ENCODE measurements at regions not wholly inside any gene's neighbourhood (a gene's known extent, or its start where the extent isn't known, plus 50 kb on each side); places are given as distances from the start of the nearest gene placed in this dataset.

GRCh38 chrX:107396235-107396634 is 53.2 kb upstream of the FRMPD3 start:
- no peaks in the 10 kb centered on the region for H3K36me3 ChIP-seq (ENCODE audit: insufficient read depth, low read length)
- H4K20me1 ChIP-seq (ENCODE audit: insufficient read depth, low read length): no peaks in the 10 kb centered on the region
- TF ChIP-seq CTCF (conservative IDR thresholded peaks at IDR 0.05; ENCODE audit: low read length) (no peak), EZH2phosphoT487 (IDR thresholded peaks at IDR 0.05; ENCODE audit: borderline replicate concordance, low read depth, low read length) (no peak)
- no peak overlapping the region for H3K4me3 ChIP-seq (ENCODE audit: low read depth, low read length, poor library complexity, severe bottlenecking)
- no peaks in the 10 kb centered on the region for H3K79me2 ChIP-seq (ENCODE audit: insufficient read depth, low read depth, low read length)
- intact Hi-C loops (cut with micrococcal nuclease; ENCODE audit: unreplicated experiment): no loop called here
- no peaks in the 10 kb centered on the region for H3K9me2 ChIP-seq (ENCODE audit: insufficient read depth, low read length)
- POLR2A ChIA-PET: no interaction called here
- H3K27ac ChIP-seq (ENCODE audit: low read depth, low read length, poor library complexity, severe bottlenecking): no peak overlapping the region
- no TSS peak for BruUV-seq (replicated peaks)
- H3K4me1 ChIP-seq (ENCODE audit: insufficient read depth, low read length, poor library complexity, severe bottlenecking): peaks cover 8% of the 10 kb centered on the region
- CTCF ChIA-PET (ENCODE audit: unreplicated experiment): no interaction called here
- no peak for DNase-seq (ENCODE audit: low spot score)
- no peaks in the 10 kb centered on the region for H3K9me3 ChIP-seq (ENCODE audit: low read length)
- H2AFZ ChIP-seq (ENCODE audit: low read length): no peak overlapping the region
- no peak overlapping the region for H3K4me2 ChIP-seq (ENCODE audit: low read length)

- BruUV-seq (replicated peaks): no TSS peak
- TF ChIP-seq EZH2phosphoT487 (IDR thresholded peaks at IDR 0.05; ENCODE audit: borderline replicate concordance, low read depth, low read length) (no peak), CTCF (conservative IDR thresholded peaks at IDR 0.05; ENCODE audit: low read length) (no peak)
- intact Hi-C loops (cut with micrococcal nuclease; ENCODE audit: unreplicated experiment): no loop called here
- H3K9me2 ChIP-seq (ENCODE audit: insufficient read depth, low read length): no peaks in the 10 kb centered on the region
- no peak overlapping the region for H3K4me2 ChIP-seq (ENCODE audit: low read length)
- peaks cover 8% of the 10 kb centered on the region for H3K4me1 ChIP-seq (ENCODE audit: insufficient read depth, low read length, poor library complexity, severe bottlenecking)
- no peak overlapping the region for H3K4me3 ChIP-seq (ENCODE audit: low read depth, low read length, poor library complexity, severe bottlenecking)
- CTCF ChIA-PET (ENCODE audit: unreplicated experiment): no interaction called here
- no peak for DNase-seq (ENCODE audit: low spot score)
- POLR2A ChIA-PET: no interaction called here
- no peaks in the 10 kb centered on the region for H3K36me3 ChIP-seq (ENCODE audit: insufficient read depth, low read length)
- H3K9me3 ChIP-seq (ENCODE audit: low read length): no peaks in the 10 kb centered on the region
- no peak overlapping the region for H2AFZ ChIP-seq (ENCODE audit: low read length)
- H4K20me1 ChIP-seq (ENCODE audit: insufficient read depth, low read length): no peaks in the 10 kb centered on the region
- H3K27ac ChIP-seq (ENCODE audit: low read depth, low read length, poor library complexity, severe bottlenecking): no peak overlapping the region
- H3K79me2 ChIP-seq (ENCODE audit: insufficient read depth, low read depth, low read length): no peaks in the 10 kb centered on the region
Measured at GRCh38 chrX:107396783-107397182, 52.7 kb upstream of the FRMPD3 start.

- CTCF ChIA-PET (ENCODE audit: unreplicated experiment): no interaction called here
Measured at GRCh38 chrX:107398115-107398514, 51.3 kb upstream of the FRMPD3 start.

More at GRCh38 chrX:107398115-107398514, 51.3 kb upstream of the FRMPD3 start:
- Histone ChIP-seq H3K9me2 (ENCODE audit: insufficient read depth, low read length) (no peaks in the 10 kb centered on the region), H4K20me1 (ENCODE audit: insufficient read depth, low read length) (no peaks in the 10 kb centered on the region), H3K4me1 (ENCODE audit: insufficient read depth, low read length, poor library complexity, severe bottlenecking) (peaks cover 8% of the 10 kb centered on the region), H3K4me2 (ENCODE audit: low read length) (no peak overlapping the region), H3K27ac (ENCODE audit: low read depth, low read length, poor library complexity, severe bottlenecking) (no peak overlapping the region), H3K9me3 (ENCODE audit: low read length) (no peaks in the 10 kb centered on the region), H3K79me2 (ENCODE audit: insufficient read depth, low read depth, low read length) (no peaks in the 10 kb centered on the region), H2AFZ (ENCODE audit: low read length) (no peak overlapping the region), H3K4me3 (ENCODE audit: low read depth, low read length, poor library complexity, severe bottlenecking) (no peak overlapping the region), H3K36me3 (ENCODE audit: insufficient read depth, low read length) (no peaks in the 10 kb centered on the region)
- BruUV-seq (replicated peaks): no TSS peak
- POLR2A ChIA-PET: no interaction called here
- peak; percentile 33 for DNase-seq (ENCODE audit: low spot score)
- intact Hi-C loops (cut with micrococcal nuclease; ENCODE audit: unreplicated experiment): no loop called here
- no peak for TF ChIP-seq EZH2phosphoT487 (IDR thresholded peaks at IDR 0.05; ENCODE audit: borderline replicate concordance, low read depth, low read length)
- TF ChIP-seq CTCF (conservative IDR thresholded peaks at IDR 0.05; ENCODE audit: low read length): no peak
